ENCODE measurements at regions not wholly inside any gene's neighbourhood (a gene's known extent, or its start where the extent isn't known, plus 50 kb on each side); places are given as distances from the start of the nearest gene placed in this dataset.

- Histone ChIP-seq H3K27ac (ENCODE audit: extremely low read depth, low read depth, low read length) (no peak overlapping the region), H3K9ac (ENCODE audit: insufficient read depth in 1 of 2, low read depth in 2 of 2, low read length in 2 of 2) (no peak overlapping the region), H3K9me3 (replicated peaks; ENCODE audit: control insufficient read depth, insufficient read depth, low read depth, low read length) (no peaks in the 10 kb centered on the region), H3K4me2 (ENCODE audit: insufficient read depth, low read length) (no peak overlapping the region), H3K27me3 (ENCODE audit: control insufficient read depth in 2 of 2, insufficient read depth in 2 of 2, low read length in 2 of 2) (no peaks in the 10 kb centered on the region), H3K4me1 (replicated peaks in 1 of 2; ENCODE audit: control insufficient read depth in 2 of 2, insufficient read depth in 2 of 2, low read length in 2 of 2) (no peaks in the 10 kb centered on the region), H3K36me3 (ENCODE audit: control insufficient read depth, insufficient read depth, low read length) (no peaks in the 10 kb centered on the region), H3K4me3 (no peak overlapping the region), H3K9me1 (ENCODE audit: control insufficient read depth, insufficient read depth, low read length) (no peaks in the 10 kb centered on the region), H2AFZ (ENCODE audit: low read depth, low read length) (no peak overlapping the region), H3K79me2 (ENCODE audit: control insufficient read depth, insufficient read depth, low read length) (no peaks in the 10 kb centered on the region), H4K20me1 (replicated peaks; ENCODE audit: control insufficient read depth, insufficient read depth, low read length) (no peaks in the 10 kb centered on the region)
- BruUV-seq (replicated peaks), result no TSS peak
- ATAC-seq (no peak), DNase-seq (ENCODE audit: extremely low read depth in 1 of 4, low spot score in 3 of 4) (no peak), FAIRE-seq (no peak)
- intact Hi-C loops (cut with micrococcal nuclease), result no loop called here
- in situ Hi-C loops (cut with MboI), result no loop called here
- WGBS (ENCODE audit: insufficient coverage, low coverage, missing lambda C conversion rate), result 0% methylated on average over 5 of the region's 5 CpGs
- ChIA-PET CTCF (ENCODE audit: low intra/inter-chr PET ratio) (no interaction called here), POLR2A (no interaction called here)
- TF ChIP-seq AFF4 (CRISPR knock-in tag; IDR thresholded peaks at IDR 0.05) (no peak), TBL1XR1 (IDR thresholded peaks at IDR 0.05; ENCODE audit: low read length in 2 of 2) (no peak), ZNF431 (CRISPR knock-in tag; IDR thresholded peaks at IDR 0.05) (no peak), ARNT (IDR thresholded peaks at IDR 0.05) (no peak), MCM7 (IDR thresholded peaks at IDR 0.05) (no peak), PRPF4 (IDR thresholded peaks at IDR 0.05; ENCODE audit: insufficient read depth, low read depth, low read length, poor library complexity, severe bottlenecking) (no peak), ZNF609 (CRISPR knock-in tag; IDR thresholded peaks at IDR 0.05; ENCODE audit: borderline replicate concordance) (no peak), RFX7 (CRISPR knock-in tag; IDR thresholded peaks at IDR 0.05) (no peak), POLR2A (conservative IDR thresholded peaks at IDR 0.05) (no peak), ESRRA (IDR thresholded peaks at IDR 0.05; ENCODE audit: borderline replicate concordance, low read depth) (no peak), PML (IDR thresholded peaks at IDR 0.05; ENCODE audit: low read length) (no peak), KLF10 (CRISPR knock-in tag; IDR thresholded peaks at IDR 0.05) (no peak), ZSCAN29 (IDR thresholded peaks at IDR 0.05) (no peak), HDAC3 (IDR thresholded peaks at IDR 0.05; ENCODE audit: borderline replicate concordance, partially characterized antibody) (no peak), CBX3 (IDR thresholded peaks at IDR 0.05; ENCODE audit: borderline replicate concordance in 1 of 2, low read length in 2 of 2) (no peak)
These were observed 737.0 kb downstream of the RAB28 start for GRCh38 chr4:12747154-12747553.

Measured in K562 (cell line).